ENCODE measurements at regions not wholly inside any gene's neighbourhood (a gene's known extent, or its start where the extent isn't known, plus 50 kb on each side); places are given as distances from the start of the nearest gene placed in this dataset.
A peak's percentile ranks its signal among the peaks of the same experiment; 100 is the strongest.

- no peak for DNase-seq
These were observed 315.0 kb downstream of the TNS1 start for GRCh38 chr2:217687771-217688170.

GRCh38 chr2:217685255-217685605, 317.6 kb downstream of the TNS1 start:
- DNase-seq, result no peak

- DNase-seq, result no peak
These were observed 318.2 kb downstream of the TNS1 start for GRCh38 chr2:217684431-217685254.

- DNase-seq, result no peak
These were observed 319.5 kb downstream of the TNS1 start for GRCh38 chr2:217683106-217683870.

- no peak for DNase-seq
These were observed 321.0 kb downstream of the TNS1 start for GRCh38 chr2:217681791-217682190.

- DNase-seq, result no peak
These were observed 322.4 kb downstream of the TNS1 start for GRCh38 chr2:217680381-217680780.

- no peak for DNase-seq
These were observed 329.2 kb downstream of the TNS1 start for GRCh38 chr2:217673627-217674026.

GRCh38 chr2:217672472-217672871, 330.3 kb downstream of the TNS1 start:
- no peak for DNase-seq

GRCh38 chr2:217671871-217672270, 330.9 kb downstream of the TNS1 start:
- no peak for DNase-seq

GRCh38 chr2:217671075-217671474, 331.7 kb downstream of the TNS1 start:
- no peak for DNase-seq

GRCh38 chr2:217669831-217670230, 333.0 kb downstream of the TNS1 start:
- no peak for DNase-seq

- DNase-seq, result no peak
These were observed 335.3 kb downstream of the TNS1 start for GRCh38 chr2:217667512-217667911.

GRCh38 chr2:217667035-217667434, 335.8 kb downstream of the TNS1 start:
- no peak for DNase-seq

- peak; percentile 16 for DNase-seq
These were observed 336.5 kb downstream of the TNS1 start for GRCh38 chr2:217666338-217666737.

- DNase-seq, result no peak
These were observed 338.0 kb downstream of the TNS1 start for GRCh38 chr2:217664761-217665160.

- DNase-seq, result no peak
These were observed 339.7 kb downstream of the TNS1 start for GRCh38 chr2:217662984-217663602.

GRCh38 chr2:217661378-217661777, 341.4 kb downstream of the TNS1 start:
- DNase-seq, result no peak

- peak; percentile 2 for DNase-seq
These were observed 342.4 kb downstream of the TNS1 start for GRCh38 chr2:217660423-217660822.

GRCh38 chr2:217658806-217659205, 344.0 kb downstream of the TNS1 start:
- no peak for DNase-seq

GRCh38 chr2:217657252-217657651, 345.5 kb downstream of the TNS1 start:
- DNase-seq, result no peak

- DNase-seq, result no peak
These were observed 346.5 kb downstream of the TNS1 start for GRCh38 chr2:217656316-217656715.

GRCh38 chr2:217655651-217656050, 347.1 kb downstream of the TNS1 start:
- no peak for DNase-seq

- no peak for DNase-seq
These were observed 348.6 kb downstream of the TNS1 start for GRCh38 chr2:217654168-217654567.

Measured in activated CD4-positive, alpha-beta T cell treated with anti-CD3 and anti-CD28 coated beads, Interleukin-10, Interleukin-2, amounts not matched to agents 100 ng/mL and 50 ng/mL, durations not matched to agents 16 hours and 8 hours (primary cell).